ENCODE measurements at regions not wholly inside any gene's neighbourhood (a gene's known extent, or its start where the extent isn't known, plus 50 kb on each side); places are given as distances from the start of the nearest gene placed in this dataset.

- Histone ChIP-seq H3K14ac (ENCODE audit: low read length) (no peak overlapping the region), H3K4me2 (ENCODE audit: low read length) (no peak overlapping the region), H3K79me1 (ENCODE audit: low read length) (peaks cover 29% of the 10 kb centered on the region), H2BK12ac (ENCODE audit: low read length) (peak overlapping the region; percentile 5), H4K12ac (ENCODE audit: low read depth, low read length) (no peak overlapping the region), H4K8ac (ENCODE audit: low read depth, low read length) (no peak overlapping the region), H3K27me3 (ENCODE audit: insufficient read depth, low read length) (no peaks in the 10 kb centered on the region), H3K4ac (ENCODE audit: low read depth, low read length) (no peak overlapping the region), H2AK5ac (ENCODE audit: low read length) (peak overlapping the region; percentile 51), H3K9ac (ENCODE audit: low read length) (no peak overlapping the region), H2BK120ac (ENCODE audit: insufficient read depth, low read length, poor library complexity) (peak overlapping the region; percentile 2), H2AFZ (ENCODE audit: insufficient read depth, low read length, poor library complexity) (no peak overlapping the region), H3K4me1 (ENCODE audit: control insufficient read depth in 1 of 2, insufficient read depth in 2 of 2, low read length in 2 of 2) (peaks cover 10 to 13% of the 10 kb centered on the region in 2 experiments), H3K23ac (ENCODE audit: low read length) (no peak overlapping the region), H3K27ac (ENCODE audit: low read depth, low read length) (no peak overlapping the region), H2BK5ac (ENCODE audit: low read depth, low read length, poor library complexity) (no peak overlapping the region), H3K9me3 (ENCODE audit: insufficient read depth, low read depth, low read length) (no peaks in the 10 kb centered on the region), H3K18ac (ENCODE audit: low read length) (no peak overlapping the region), H4K91ac (ENCODE audit: low read depth, low read length) (peak overlapping the region; percentile 3), H3K79me2 (ENCODE audit: control insufficient read depth, insufficient read depth, low read length, poor library complexity) (peaks cover 2% of the 10 kb centered on the region), H3K36me3 (ENCODE audit: control insufficient read depth in 1 of 2, insufficient read depth in 2 of 2, low read length in 2 of 2) (no peaks in the 10 kb centered on the region), H3K4me3 (ENCODE audit: low read depth, low read length) (no peak overlapping the region)
- no peak for DNase-seq
- no CpG with 5 or more reads among the region's 15 CpGs for WGBS (ENCODE audit: extremely low coverage, insufficient coverage, insufficient read length)
Observed at GRCh38 chr2:236720974-236721540, 151.4 kb downstream of the ACKR3 start.

- Histone ChIP-seq H2BK12ac (ENCODE audit: low read length) (no peak overlapping the region), H3K14ac (ENCODE audit: low read length) (no peak overlapping the region), H3K27ac (ENCODE audit: low read depth, low read length) (no peak overlapping the region), H2BK5ac (ENCODE audit: low read depth, low read length, poor library complexity) (no peak overlapping the region), H3K9ac (ENCODE audit: low read length) (no peak overlapping the region), H2AFZ (ENCODE audit: insufficient read depth, low read length, poor library complexity) (no peak overlapping the region), H3K4ac (ENCODE audit: low read depth, low read length) (no peak overlapping the region), H4K91ac (ENCODE audit: low read depth, low read length) (no peak overlapping the region), H3K18ac (ENCODE audit: low read length) (no peak overlapping the region), H2AK5ac (ENCODE audit: low read length) (no peak overlapping the region), H3K9me3 (ENCODE audit: insufficient read depth, low read depth, low read length) (no peaks in the 10 kb centered on the region), H3K23ac (ENCODE audit: low read length) (no peak overlapping the region), H3K36me3 (ENCODE audit: control insufficient read depth in 1 of 2, insufficient read depth in 2 of 2, low read length in 2 of 2) (no peaks in the 10 kb centered on the region), H4K8ac (ENCODE audit: low read depth, low read length) (no peak overlapping the region), H3K4me3 (ENCODE audit: low read depth, low read length) (no peak overlapping the region), H3K79me2 (ENCODE audit: control insufficient read depth, insufficient read depth, low read length, poor library complexity) (no peaks in the 10 kb centered on the region), H3K4me1 (ENCODE audit: control insufficient read depth in 1 of 2, insufficient read depth in 2 of 2, low read length in 2 of 2) (peaks cover 8 to 10% of the 10 kb centered on the region in 2 experiments), H3K27me3 (ENCODE audit: insufficient read depth, low read length) (no peaks in the 10 kb centered on the region), H3K4me2 (ENCODE audit: low read length) (no peak overlapping the region), H2BK120ac (ENCODE audit: insufficient read depth, low read length, poor library complexity) (no peak overlapping the region), H4K12ac (ENCODE audit: low read depth, low read length) (no peak overlapping the region), H3K79me1 (ENCODE audit: low read length) (peaks cover 17% of the 10 kb centered on the region)
- WGBS (ENCODE audit: extremely low coverage, insufficient coverage, insufficient read length), result no CpG with 5 or more reads among the region's 6 CpGs
- DNase-seq, result no peak
Observed at GRCh38 chr2:236724200-236724599, 154.6 kb downstream of the ACKR3 start.

GRCh38 chr2:236726701-236727450 lies 157.3 kb downstream of the ACKR3 start:
- Histone ChIP-seq H3K18ac (ENCODE audit: low read length) (peak overlapping the region; percentile 63), H4K91ac (ENCODE audit: low read depth, low read length) (peak overlapping the region; percentile 72), H3K4me2 (ENCODE audit: low read length) (no peak overlapping the region), H3K79me1 (ENCODE audit: low read length) (peaks cover 27% of the 10 kb centered on the region), H3K23ac (ENCODE audit: low read length) (no peak overlapping the region), H4K8ac (ENCODE audit: low read depth, low read length) (no peak overlapping the region), H3K27me3 (ENCODE audit: insufficient read depth, low read length) (no peaks in the 10 kb centered on the region), H2AFZ (ENCODE audit: insufficient read depth, low read length, poor library complexity) (no peak overlapping the region), H3K36me3 (ENCODE audit: control insufficient read depth in 1 of 2, insufficient read depth in 2 of 2, low read length in 2 of 2) (no peaks in the 10 kb centered on the region), H3K4me1 (ENCODE audit: control insufficient read depth in 1 of 2, insufficient read depth in 2 of 2, low read length in 2 of 2) (peaks cover 20 to 27% of the 10 kb centered on the region in 2 experiments), H3K4me3 (ENCODE audit: low read depth, low read length) (no peak overlapping the region), H3K4ac (ENCODE audit: low read depth, low read length) (peak overlapping the region; percentile 16), H3K9ac (ENCODE audit: low read length) (no peak overlapping the region), H3K27ac (ENCODE audit: low read depth, low read length) (no peak overlapping the region), H4K12ac (ENCODE audit: low read depth, low read length) (no peak overlapping the region), H2BK5ac (ENCODE audit: low read depth, low read length, poor library complexity) (peak overlapping the region; percentile 42), H2AK5ac (ENCODE audit: low read length) (peak overlapping the region; percentile 94), H2BK12ac (ENCODE audit: low read length) (peak overlapping the region; percentile 72), H3K79me2 (ENCODE audit: control insufficient read depth, insufficient read depth, low read length, poor library complexity) (peaks cover 6% of the 10 kb centered on the region), H2BK120ac (ENCODE audit: insufficient read depth, low read length, poor library complexity) (peak overlapping the region; percentile 26), H3K14ac (ENCODE audit: low read length) (peak overlapping the region; percentile 76), H3K9me3 (ENCODE audit: insufficient read depth, low read depth, low read length) (peaks cover 2% of the 10 kb centered on the region)
- no CpG with 5 or more reads among the region's 20 CpGs for WGBS (ENCODE audit: extremely low coverage, insufficient coverage, insufficient read length)
- no peak for DNase-seq

GRCh38 chr2:236728916-236729670 lies 159.5 kb downstream of the ACKR3 start:
- Histone ChIP-seq H2BK12ac (ENCODE audit: low read length) (peak overlapping the region; percentile 62), H2AFZ (ENCODE audit: insufficient read depth, low read length, poor library complexity) (no peak overlapping the region), H2AK5ac (ENCODE audit: low read length) (peak overlapping the region; percentile 93), H4K91ac (ENCODE audit: low read depth, low read length) (peak overlapping the region; percentile 69), H3K79me1 (ENCODE audit: low read length) (peaks cover 40% of the 10 kb centered on the region), H4K12ac (ENCODE audit: low read depth, low read length) (no peak overlapping the region), H3K4me2 (ENCODE audit: low read length) (no peak overlapping the region), H3K27me3 (ENCODE audit: insufficient read depth, low read length) (no peaks in the 10 kb centered on the region), H4K8ac (ENCODE audit: low read depth, low read length) (peak overlapping the region; percentile 39), H2BK120ac (ENCODE audit: insufficient read depth, low read length, poor library complexity) (peak overlapping the region; percentile 65), H3K9ac (ENCODE audit: low read length) (no peak overlapping the region), H3K18ac (ENCODE audit: low read length) (peak overlapping the region; percentile 10), H3K27ac (ENCODE audit: low read depth, low read length) (peak overlapping the region; percentile 78), H2BK5ac (ENCODE audit: low read depth, low read length, poor library complexity) (peak overlapping the region; percentile 19), H3K4me3 (ENCODE audit: low read depth, low read length) (no peak overlapping the region), H3K4ac (ENCODE audit: low read depth, low read length) (peak overlapping the region; percentile 13), H3K79me2 (ENCODE audit: control insufficient read depth, insufficient read depth, low read length, poor library complexity) (peaks cover 6% of the 10 kb centered on the region), H3K9me3 (ENCODE audit: insufficient read depth, low read depth, low read length) (peaks cover 2% of the 10 kb centered on the region), H3K36me3 (ENCODE audit: control insufficient read depth in 1 of 2, insufficient read depth in 2 of 2, low read length in 2 of 2) (no peaks in the 10 kb centered on the region), H3K23ac (ENCODE audit: low read length) (no peak overlapping the region), H3K4me1 (ENCODE audit: control insufficient read depth in 1 of 2, insufficient read depth in 2 of 2, low read length in 2 of 2) (peaks cover 28 to 37% of the 10 kb centered on the region in 2 experiments), H3K14ac (ENCODE audit: low read length) (peak overlapping the region; percentile 43)
- DNase-seq, result no peak
- no CpG with 5 or more reads among the region's 13 CpGs for WGBS (ENCODE audit: extremely low coverage, insufficient coverage, insufficient read length)
